Heart left ventricle (tissue), 13 donors: ENCODE measurements at regions not wholly inside any gene's neighbourhood (a gene's known extent, or its start where the extent isn't known, plus 50 kb on each side); places are given as distances from the start of the nearest gene placed in this dataset.

Source experiments
- CTCF ChIP-seq, 12 donors: fragments of 200-600 bp; sonication (generic) in 4 of 12; IDR thresholded peaks; one replicate each; pipeline versions ENCODE4 v1.5.0 to v1.8.0; 2018 to 2022; ENCODE audit warnings: antibody characterized with exemption in 12 of 12, mild to moderate bottlenecking in 5 of 12
- POLR2A ChIP-seq, 2 donors: fragments of 450-650 bp; IDR thresholded peaks; one replicate each; pipeline ENCODE4 v1.6.1; 2017; ENCODE audit warnings: antibody characterized with exemption in 2 of 2, mild to moderate bottlenecking in 2 of 2, moderate library complexity in 2 of 2
- donor health status: ischemic (EF 13 %, LVEDD 7.1; RV severe dilation, severe dysfunction).
- donor health status: DM: no; HTN: yes; CAD: no.
- donor health status: DM: no; HTN: no; CAD: no.
- donor health status: ischemic (EF 25% LVEDD 6.9; RV normal size, moderate dysfunction).
- donor health status: ischemic (EF 25% LVEDD 5.7; RV mildly dilated, moderate dysfunction).
- donor health status: ischemic (EF 35%, LVEDD 5.7; RV mildly dilated, moderate dysfunction).
- donor health status: nonischemic (EF 11% LVEDD 7.7; RV severe dilation, severe dysfunction).
- donor health status: DM: yes; HTN: yes; CAD: no.
- donor health status: PGD.
- donor health status: ischemic (EF 29% LVEDD 5.4; RV normal size, mild dysfunction).
- donor health status: nonischemic (EF 23%, LVEDD 6.1; RV moderate dilation, normal function).

GRCh38 chr7:17638727-17639126 is 301.6 kb downstream of the SNX13 start:
- TF ChIP-seq CTCF (IDR thresholded peaks at IDR 0.05), result no peak
- TF ChIP-seq POLR2A (IDR thresholded peaks at IDR 0.05), result no peak
